ENCODE measurements at regions not wholly inside any gene's neighbourhood (a gene's known extent, or its start where the extent isn't known, plus 50 kb on each side); places are given as distances from the start of the nearest gene placed in this dataset.
"Not testable (repeated sequence)": the region's sequence is repeated elsewhere in the genome, so short reads cannot be mapped to it uniquely, and the experiment has no call there.

DNA sequence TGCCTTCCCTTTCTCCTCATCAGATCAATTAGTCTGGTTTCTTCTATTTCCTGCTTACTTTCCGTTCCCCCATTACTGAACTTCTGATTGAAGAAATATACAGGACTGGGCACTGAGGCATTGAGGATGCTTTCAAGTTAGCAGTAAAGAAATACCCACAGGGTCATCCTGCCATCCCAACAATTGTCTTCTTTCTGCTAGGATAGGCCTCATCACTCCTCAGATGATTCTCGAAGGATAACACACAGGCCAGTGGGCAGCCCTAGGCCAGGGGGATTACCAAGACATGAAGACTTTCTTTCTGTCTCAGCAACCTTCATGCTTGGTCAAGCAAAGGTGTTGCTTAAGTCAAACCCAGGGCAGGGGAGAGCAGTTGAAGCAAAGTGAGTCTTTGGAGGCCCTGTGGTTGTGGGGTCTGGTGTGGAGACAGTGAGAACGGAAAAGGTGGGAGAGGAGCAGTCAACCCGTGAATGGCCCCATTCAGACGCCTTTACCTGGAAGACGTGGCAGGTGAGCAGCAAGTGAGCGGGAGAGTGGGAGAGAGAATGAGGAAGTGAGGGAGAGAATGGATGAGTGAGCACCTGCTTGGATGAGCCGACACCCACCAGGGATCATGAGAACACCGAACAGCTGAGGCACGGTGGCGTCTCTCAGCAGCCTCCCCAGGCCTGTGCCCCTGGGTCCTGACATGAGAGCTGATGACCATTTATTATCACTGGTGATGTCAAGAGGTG, 462.9 kb downstream of the PREX1 start:
- Histone ChIP-seq H3K4me1 (no peaks in the 10 kb centered on the region), H3K9me3 (no peaks in the 10 kb centered on the region), H3K36me3 (no peaks in the 10 kb centered on the region), H3K4me3 (no peak overlapping the region), H3K27me3 (no peaks in the 10 kb centered on the region), H3K27ac (no peak overlapping the region)
- intact Hi-C loops (cut with DNase I): no loop called here
- DNase-seq (no peak), ATAC-seq (no peak)
- TF ChIP-seq POLR2A (IDR thresholded peaks at IDR 0.05) (no peak), CTCF (IDR thresholded peaks at IDR 0.05) (no peak)
- WGBS (ENCODE audit: insufficient coverage, low coverage, low lambda C conversion rate, missing lambda C conversion rate): 81% methylated on average over 8 of the region's 11 CpGs

- ATAC-seq (no peak), DNase-seq (no peak)
- no peaks in the 10 kb centered on the region for H3K4me1 ChIP-seq
- no peak overlapping the region for H3K4me3 ChIP-seq
- H3K27me3 ChIP-seq: no peaks in the 10 kb centered on the region
- no peak overlapping the region for H3K27ac ChIP-seq
- no peak for TF ChIP-seq POLR2A (IDR thresholded peaks at IDR 0.05)
- TF ChIP-seq CTCF (IDR thresholded peaks at IDR 0.05): no peak
- H3K36me3 ChIP-seq: no peaks in the 10 kb centered on the region
- no peaks in the 10 kb centered on the region for H3K9me3 ChIP-seq
- intact Hi-C loops (cut with DNase I): no loop called here
These were observed 463.7 kb downstream of the PREX1 start for GRCh38 chr20:48364055-48364454.

DNA sequence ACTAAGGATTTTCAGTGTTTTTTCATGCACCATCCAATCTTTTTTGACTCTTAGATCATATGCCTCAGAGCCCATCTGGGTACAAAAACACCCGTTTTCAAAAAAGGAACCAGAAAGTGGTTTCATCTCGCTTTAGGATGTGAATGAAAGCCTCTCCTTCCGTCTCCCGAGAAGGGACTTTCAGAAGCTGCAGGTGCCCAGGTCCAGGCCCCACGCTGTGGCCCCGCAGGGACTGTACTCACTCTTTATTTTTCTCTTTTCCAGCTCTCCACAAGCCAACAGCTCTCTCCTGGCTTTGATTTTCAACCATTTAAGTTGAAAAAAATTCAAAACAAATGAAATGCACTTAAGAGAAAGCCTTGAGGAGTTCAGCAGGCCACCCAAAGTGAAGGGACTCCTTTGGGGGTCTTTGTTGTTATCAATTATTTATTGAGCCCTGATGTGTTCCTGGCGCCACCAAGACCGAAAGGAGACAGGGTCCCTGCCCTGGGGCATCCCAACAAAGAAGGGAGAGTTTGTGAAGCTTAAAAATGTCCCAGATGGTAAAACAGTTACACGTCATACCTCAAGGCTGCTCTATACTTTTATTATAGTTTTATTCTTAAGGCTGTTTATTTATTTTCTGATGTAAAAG, 467.3 kb downstream of the PREX1 start:
- no peaks in the 10 kb centered on the region for H3K9me3 ChIP-seq
- H3K4me1 ChIP-seq: no peaks in the 10 kb centered on the region
- no peak for TF ChIP-seq POLR2A (IDR thresholded peaks at IDR 0.05)
- no peak for TF ChIP-seq CTCF (IDR thresholded peaks at IDR 0.05)
- no peak overlapping the region for H3K4me3 ChIP-seq
- H3K36me3 ChIP-seq: no peaks in the 10 kb centered on the region
- 54% methylated on average over 9 of the region's 9 CpGs for WGBS (ENCODE audit: insufficient coverage, low coverage, low lambda C conversion rate, missing lambda C conversion rate)
- DNase-seq: no peak
- H3K27me3 ChIP-seq: no peaks in the 10 kb centered on the region
- no peak overlapping the region for H3K27ac ChIP-seq
- ATAC-seq: no peak
- intact Hi-C loops (cut with DNase I): no loop called here

GRCh38 chr20:48359692-48360341, 468.0 kb downstream of the PREX1 start:
- WGBS (ENCODE audit: insufficient coverage, low coverage, low lambda C conversion rate, missing lambda C conversion rate): 32% methylated on average over 10 of the region's 17 CpGs
- no peak overlapping the region for H3K27ac ChIP-seq
- DNase-seq: no peak

DNA sequence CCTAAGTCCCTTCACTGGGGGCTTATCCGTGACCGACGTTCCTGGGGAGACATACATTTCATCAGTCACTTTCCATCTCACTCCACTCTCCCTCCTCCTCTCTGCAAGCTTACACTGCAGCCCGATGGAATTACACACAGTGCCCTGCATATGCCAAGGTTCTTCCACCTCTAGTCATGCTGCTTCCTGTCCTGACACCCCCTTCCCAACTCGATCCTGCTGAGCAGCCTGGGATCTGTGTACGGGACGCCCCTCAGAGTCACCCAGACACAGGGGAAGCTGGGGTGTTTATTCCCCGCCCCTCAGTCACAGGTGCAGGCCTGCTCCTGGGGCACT, 468.8 kb downstream of the PREX1 start:
- H3K27ac ChIP-seq; H3K4me1 ChIP-seq; intact Hi-C loops (cut with DNase I); H3K36me3 ChIP-seq; H3K4me3 ChIP-seq; H3K9me3 ChIP-seq; ATAC-seq; DNase-seq; H3K27me3 ChIP-seq: not testable (repeated sequence)
- WGBS (ENCODE audit: insufficient coverage, low coverage, low lambda C conversion rate, missing lambda C conversion rate): 60% methylated on average over 6 of the region's 8 CpGs

More at GRCh38 chr20:48359692-48360341, 468.0 kb downstream of the PREX1 start:
- no peaks in the 10 kb centered on the region for H3K4me1 ChIP-seq
- no peaks in the 10 kb centered on the region for H3K36me3 ChIP-seq
- no peak for TF ChIP-seq CTCF (IDR thresholded peaks at IDR 0.05)
- no peak for TF ChIP-seq POLR2A (IDR thresholded peaks at IDR 0.05)
- no peaks in the 10 kb centered on the region for H3K27me3 ChIP-seq
- no peaks in the 10 kb centered on the region for H3K9me3 ChIP-seq
- intact Hi-C loops (cut with DNase I): no loop called here
- ATAC-seq: peak in 1 of 4 donors; percentile 34
- no peak overlapping the region for H3K4me3 ChIP-seq

Measured in right lobe of liver (tissue), 6 donors.